ENCODE measurements at regions not wholly inside any gene's neighbourhood (a gene's known extent, or its start where the extent isn't known, plus 50 kb on each side); places are given as distances from the start of the nearest gene placed in this dataset.

DNA sequence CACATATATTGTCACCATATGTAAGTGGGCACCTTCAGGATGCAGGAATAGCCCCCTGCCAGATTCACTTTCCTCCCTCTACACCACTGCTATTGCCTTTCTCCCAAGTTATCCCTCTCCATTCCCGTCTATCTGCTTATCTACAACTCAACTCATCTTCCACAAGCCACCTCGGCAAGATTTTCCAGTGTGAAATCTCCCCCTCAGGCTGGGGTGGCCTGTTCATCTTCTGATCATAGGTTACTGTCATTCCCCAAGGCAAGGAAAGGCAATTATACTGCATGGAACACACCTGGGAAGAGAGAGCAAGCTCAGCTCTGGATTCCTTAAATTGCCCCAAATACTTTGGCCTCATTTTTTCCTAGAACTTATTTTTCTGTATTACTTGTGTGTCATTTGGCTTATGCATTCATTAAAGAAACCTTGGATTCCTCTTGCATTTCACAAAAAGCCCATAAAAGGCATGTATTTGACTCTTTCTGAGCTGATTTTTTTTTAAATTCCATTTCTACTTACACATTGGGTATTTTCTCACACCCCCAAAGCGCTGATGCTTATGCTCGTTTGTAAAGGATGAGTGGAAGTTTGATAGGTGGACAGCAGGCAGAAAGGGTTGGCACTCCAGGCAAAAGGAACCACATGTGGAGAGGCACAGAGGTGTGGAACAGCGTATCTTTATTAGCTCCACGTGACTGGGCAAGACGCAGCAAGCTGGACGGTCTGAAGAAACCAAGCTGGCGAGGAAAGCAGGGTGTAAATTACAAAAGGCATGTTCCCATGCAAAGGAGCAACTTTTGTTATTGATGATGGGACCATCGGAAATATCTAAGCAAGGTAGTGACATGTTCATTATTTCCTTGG lies 169.7 kb upstream of the RAB4A start:
- intact Hi-C loops (cut with DNase I; ENCODE audit: low total_unique reads) = no loop called here
- TF ChIP-seq, protein P1, sequence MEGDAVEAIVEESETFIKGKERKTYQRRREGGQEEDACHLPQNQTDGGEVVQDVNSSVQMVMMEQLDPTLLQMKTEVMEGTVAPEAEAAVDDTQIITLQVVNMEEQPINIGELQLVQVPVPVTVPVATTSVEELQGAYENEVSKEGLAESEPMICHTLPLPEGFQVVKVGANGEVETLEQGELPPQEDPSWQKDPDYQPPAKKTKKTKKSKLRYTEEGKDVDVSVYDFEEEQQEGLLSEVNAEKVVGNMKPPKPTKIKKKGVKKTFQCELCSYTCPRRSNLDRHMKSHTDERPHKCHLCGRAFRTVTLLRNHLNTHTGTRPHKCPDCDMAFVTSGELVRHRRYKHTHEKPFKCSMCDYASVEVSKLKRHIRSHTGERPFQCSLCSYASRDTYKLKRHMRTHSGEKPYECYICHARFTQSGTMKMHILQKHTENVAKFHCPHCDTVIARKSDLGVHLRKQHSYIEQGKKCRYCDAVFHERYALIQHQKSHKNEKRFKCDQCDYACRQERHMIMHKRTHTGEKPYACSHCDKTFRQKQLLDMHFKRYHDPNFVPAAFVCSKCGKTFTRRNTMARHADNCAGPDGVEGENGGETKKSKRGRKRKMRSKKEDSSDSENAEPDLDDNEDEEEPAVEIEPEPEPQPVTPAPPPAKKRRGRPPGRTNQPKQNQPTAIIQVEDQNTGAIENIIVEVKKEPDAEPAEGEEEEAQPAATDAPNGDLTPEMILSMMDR (IDR thresholded peaks at IDR 0.05) = no peak
- Histone ChIP-seq H3K36me3 (no peaks in the 10 kb centered on the region), H3K4me1 (peaks cover 0 to 40% (median 28%) of the 10 kb centered on the region in 4 donors), H3K27me3 (no peaks in the 10 kb centered on the region), H3K9me3 (no peaks in the 10 kb centered on the region), H3K4me3 (no peak overlapping the region), H3K27ac (no peak overlapping the region)
- DNase-seq = no peak

DNA sequence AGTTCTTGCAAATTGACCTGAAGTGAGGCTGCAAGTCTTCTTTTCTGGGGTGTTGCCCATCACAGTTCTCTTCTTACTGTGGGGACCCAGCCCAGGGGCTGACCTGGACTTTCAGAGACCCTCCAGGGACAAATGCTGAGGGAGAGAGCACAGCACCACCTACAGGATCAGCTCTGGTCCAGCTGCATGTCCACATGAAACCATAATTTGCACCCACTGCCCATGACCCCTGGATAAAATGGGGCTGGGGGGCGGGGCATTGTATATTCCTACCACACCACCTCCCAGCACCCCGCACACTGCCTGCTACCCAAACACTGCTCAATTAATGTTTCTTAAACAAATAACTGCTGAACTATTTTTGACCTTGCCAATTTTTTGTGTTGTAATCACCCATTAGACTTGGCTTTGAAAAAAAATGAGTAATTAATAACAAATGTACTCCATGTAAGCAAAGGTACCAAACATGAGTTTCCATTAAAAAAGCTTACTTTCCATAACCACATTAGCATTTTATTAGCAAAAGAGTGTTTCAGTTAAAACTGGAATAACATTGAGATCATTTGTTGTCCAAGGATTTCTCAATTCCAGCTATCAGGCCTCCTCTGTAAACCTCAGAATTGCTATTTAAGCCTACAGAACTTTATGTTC lies 168.0 kb upstream of the RAB4A start:
- peak overlapping the region; percentile 89 to 90 for H3K27ac ChIP-seq
- DNase-seq = no peak
- H3K4me3 ChIP-seq = no peak overlapping the region
- H3K9me3 ChIP-seq = no peaks in the 10 kb centered on the region
- intact Hi-C loops (cut with DNase I; ENCODE audit: low total_unique reads) = no loop called here
- H3K4me1 ChIP-seq = peaks cover 0 to 56% (median 40%) of the 10 kb centered on the region in 4 donors
- H3K36me3 ChIP-seq = no peaks in the 10 kb centered on the region
- TF ChIP-seq, protein P1 (IDR thresholded peaks at IDR 0.05) = no peak
- H3K27me3 ChIP-seq = no peaks in the 10 kb centered on the region

DNA sequence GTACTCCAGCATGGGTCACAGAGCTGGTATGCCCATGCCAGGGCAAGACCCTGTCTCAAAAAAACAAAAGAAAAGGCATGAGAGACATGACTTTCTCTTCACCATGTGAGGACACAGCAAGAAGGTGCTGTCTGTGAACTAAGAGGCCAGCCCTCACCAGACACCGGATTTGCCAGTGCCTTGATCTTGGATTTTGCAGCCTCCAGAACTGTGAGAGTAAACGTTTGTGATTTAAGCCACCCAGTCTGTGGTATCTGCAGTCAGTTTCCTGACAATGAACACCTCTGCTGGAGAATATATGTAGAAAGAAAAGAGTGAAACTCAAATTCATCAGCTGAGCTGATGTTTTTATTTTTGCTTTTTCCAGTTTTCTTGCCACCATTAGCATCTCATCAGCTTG lies 166.3 kb upstream of the RAB4A start:
- H3K4me1 ChIP-seq = peaks cover 0 to 74% (median 56%) of the 10 kb centered on the region in 4 donors
- intact Hi-C loops (cut with DNase I; ENCODE audit: low total_unique reads) = no loop called here
- no peaks in the 10 kb centered on the region for H3K27me3 ChIP-seq
- no peak for DNase-seq
- TF ChIP-seq, protein P1 (IDR thresholded peaks at IDR 0.05) = no peak
- no peaks in the 10 kb centered on the region for H3K9me3 ChIP-seq
- H3K27ac ChIP-seq = peak overlapping the region; percentile 89 to 90
- H3K36me3 ChIP-seq = no peaks in the 10 kb centered on the region
- H3K4me3 ChIP-seq = no peak overlapping the region

DNA sequence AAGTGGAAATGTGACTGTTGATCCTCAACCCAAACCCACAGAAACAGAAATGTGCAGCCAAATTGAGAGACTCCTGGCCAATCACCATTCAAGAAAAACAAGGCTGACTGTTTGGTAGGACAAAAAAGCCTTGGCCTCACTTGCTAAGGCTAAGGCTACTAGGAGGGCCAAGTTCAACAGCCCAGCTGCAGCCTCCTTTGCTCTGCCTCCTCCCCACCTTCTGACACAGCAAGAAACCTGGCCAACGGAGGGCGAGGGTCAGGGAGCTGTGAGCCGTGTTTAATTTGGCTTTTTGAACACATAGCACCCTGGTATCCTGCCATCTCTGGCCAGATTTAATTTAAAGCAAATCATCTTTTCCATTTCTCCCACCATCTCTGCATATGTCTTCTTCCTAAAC lies 165.8 kb upstream of the RAB4A start:
- DNase-seq = peak in 1 of 2 donors; percentile 84
- Histone ChIP-seq H3K27me3 (no peaks in the 10 kb centered on the region), H3K4me1 (peaks cover 0 to 79% (median 60%) of the 10 kb centered on the region in 4 donors), H3K27ac (peak overlapping the region; percentile 89 to 90), H3K4me3 (no peak overlapping the region), H3K36me3 (no peaks in the 10 kb centered on the region), H3K9me3 (no peaks in the 10 kb centered on the region)
- TF ChIP-seq, protein P1 (IDR thresholded peaks at IDR 0.05) = no peak
- intact Hi-C loops (cut with DNase I; ENCODE audit: low total_unique reads) = no loop called here

DNA sequence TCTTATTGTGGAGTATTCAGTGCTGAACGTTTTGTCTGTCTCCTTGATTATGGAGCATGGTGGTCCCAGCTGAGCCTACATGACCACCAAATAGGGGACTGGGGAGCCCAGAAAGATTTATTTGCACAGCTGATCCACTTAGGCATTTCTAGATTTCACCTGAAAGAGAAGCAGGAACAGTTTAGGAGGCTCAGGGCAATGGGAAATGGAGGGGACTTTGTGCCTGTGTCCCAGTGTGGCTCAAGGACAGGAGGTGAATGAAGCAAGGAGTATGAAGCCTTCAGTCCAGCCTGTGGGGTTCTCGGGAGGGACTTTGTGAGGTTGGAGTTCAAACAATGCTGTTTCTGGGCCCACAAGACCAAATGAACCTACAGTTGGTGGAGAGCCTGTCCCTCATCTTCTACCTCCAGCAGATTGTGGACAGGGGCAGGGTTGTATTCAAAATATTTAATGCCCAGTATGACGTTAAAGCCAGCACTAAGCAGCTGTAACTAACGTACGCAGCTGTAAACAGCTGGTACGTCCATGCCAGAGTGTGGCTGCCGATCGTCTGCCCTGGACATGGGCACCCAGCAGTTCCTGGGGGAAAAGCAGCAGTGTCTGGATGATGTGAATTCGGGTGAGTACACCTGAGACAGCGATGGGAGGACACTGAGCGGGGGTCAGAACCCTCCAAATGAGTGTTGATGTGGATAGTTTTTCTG lies 164.9 kb upstream of the RAB4A start:
- TF ChIP-seq, protein P1 (IDR thresholded peaks at IDR 0.05) = no peak
- Histone ChIP-seq H3K36me3 (no peaks in the 10 kb centered on the region), H3K27me3 (no peaks in the 10 kb centered on the region), H3K4me1 (peaks cover 0 to 87% (median 68%) of the 10 kb centered on the region in 4 donors), H3K4me3 (no peak overlapping the region), H3K9me3 (no peaks in the 10 kb centered on the region), H3K27ac (peak overlapping the region; percentile 89 to 90)
- no peak for DNase-seq
- intact Hi-C loops (cut with DNase I; ENCODE audit: low total_unique reads) = no loop called here

All from tibial artery (tissue), 4 donors.